GM18519 (cell line): ENCODE measurements at regions not wholly inside any gene's neighbourhood (a gene's known extent, or its start where the extent isn't known, plus 50 kb on each side); places are given as distances from the start of the nearest gene placed in this dataset.

Experiments
- ATAC-seq: cut with Tn5 transposase; IDR thresholded peaks from one replicate; pipeline ENCODE4 v1.9.1; 2021; ENCODE audit warnings: mild to moderate bottlenecking, moderate library complexity; ENCODE audit not compliant: unreplicated experiment, low FRiP score

DNA sequence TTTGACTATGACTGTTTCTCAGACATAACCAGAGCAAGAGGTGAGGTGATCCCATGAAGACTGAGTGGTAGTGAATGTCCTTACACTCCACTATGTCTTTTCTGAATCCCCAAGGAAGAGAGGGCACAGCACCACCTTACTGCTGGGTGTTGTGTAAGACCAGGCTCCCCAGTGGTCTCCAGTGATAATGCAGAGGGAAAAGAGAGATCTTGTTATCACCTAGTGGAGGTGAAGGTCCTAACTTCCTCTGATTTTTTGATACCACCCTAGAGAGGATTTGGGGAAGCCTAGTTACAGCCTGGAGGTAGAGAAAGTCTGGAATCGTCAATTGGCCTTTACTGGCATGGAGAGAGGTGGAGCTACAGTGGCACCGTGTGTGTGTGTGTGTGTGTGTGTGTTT is 288.0 kb upstream of the BCHE start:
- no peak for ATAC-seq

DNA sequence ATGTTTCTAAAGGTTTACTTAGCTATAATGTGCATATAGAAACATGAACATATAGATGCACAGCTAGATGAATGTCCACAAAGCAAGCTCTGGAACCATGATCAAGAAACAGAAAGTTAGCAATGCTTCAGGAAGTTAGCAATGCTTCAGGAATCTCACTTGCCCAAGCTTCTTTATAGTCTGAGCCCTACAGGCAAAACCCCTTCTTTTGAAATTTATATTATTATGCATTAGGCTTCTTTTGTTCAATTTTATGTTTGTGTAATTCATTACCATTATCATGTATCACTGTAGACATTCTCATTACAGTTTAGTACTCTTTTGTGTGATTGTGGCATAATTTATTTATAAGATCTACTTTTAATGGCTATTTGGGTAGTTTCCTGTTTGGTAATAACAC is 286.4 kb upstream of the BCHE start:
- no peak for ATAC-seq

DNA sequence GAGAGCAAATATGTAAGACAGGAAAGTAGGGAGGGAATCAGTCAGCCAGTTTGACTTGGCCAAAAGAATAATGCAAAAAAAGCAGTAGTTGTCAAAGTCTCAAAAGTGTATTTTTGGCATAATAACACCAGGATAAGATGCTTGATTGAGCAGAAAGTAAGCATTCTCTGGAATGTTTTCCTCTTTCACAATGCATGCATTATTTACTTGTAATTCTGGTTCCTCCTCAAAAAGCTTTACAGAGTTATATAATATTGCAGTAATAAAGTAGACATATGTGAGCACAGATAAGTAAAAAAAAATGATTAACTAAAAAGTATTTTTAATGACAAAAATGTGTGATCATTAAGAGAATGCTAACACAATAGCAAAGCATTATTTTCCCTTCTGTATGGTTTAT is 285.9 kb upstream of the BCHE start:
- no peak for ATAC-seq

DNA sequence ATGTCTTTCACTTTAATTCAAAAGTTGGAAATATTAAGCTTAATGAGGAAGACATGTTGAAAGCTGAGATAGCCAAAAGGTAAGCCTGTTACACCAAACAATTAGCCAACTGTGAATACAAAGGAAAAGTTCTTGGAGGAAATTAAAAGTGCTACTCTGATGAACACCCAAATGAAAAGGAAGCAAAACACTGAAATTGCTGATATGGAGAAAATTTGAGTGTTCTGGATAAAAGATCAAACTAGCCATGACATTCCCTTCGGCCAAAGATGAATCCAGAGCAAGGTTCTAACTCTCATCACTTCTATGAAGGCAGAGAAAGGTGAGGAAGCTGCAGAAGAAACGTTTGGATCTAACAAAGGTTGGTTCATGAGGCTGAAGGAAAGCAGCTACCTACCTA is 280.8 kb upstream of the BCHE start:
- no peak for ATAC-seq

DNA sequence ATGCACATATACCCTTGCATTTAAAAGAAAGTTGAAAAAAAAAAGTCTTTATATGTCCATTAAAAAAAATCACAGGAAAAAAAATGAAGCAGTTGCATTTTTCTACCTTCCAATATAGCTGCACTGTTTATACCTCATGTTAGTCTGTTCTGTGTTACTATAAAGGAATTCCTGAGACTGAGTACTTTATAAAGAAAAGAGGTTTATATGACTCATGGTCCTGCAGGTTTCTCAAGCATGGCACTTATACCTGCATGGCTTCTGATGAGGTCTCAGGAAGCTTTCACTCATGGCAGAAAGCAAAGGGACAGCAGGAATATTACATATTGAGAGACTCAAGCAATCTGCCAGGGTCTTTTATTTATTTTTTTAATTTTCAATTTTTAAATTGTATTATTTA is 277.2 kb upstream of the BCHE start:
- ATAC-seq, result no peak

DNA sequence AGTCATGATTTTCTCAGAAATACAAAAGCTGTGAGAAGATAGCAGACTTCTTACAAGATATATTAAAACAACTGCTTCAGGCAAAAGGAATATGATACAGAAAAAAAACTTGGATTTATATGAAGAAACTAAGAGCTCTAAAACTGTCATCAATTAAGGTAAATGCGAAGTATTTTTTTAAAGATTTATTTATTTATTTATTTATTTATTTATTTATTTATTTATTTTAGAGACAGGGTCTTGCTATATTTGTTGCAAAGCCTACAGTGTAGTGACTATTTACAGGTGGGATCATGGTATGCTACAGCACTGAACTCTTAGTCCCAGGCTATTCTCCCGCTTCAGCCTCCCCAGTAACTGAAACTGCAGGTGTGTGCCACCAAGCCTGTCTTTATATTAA is 274.3 kb upstream of the BCHE start:
- no peak for ATAC-seq

DNA sequence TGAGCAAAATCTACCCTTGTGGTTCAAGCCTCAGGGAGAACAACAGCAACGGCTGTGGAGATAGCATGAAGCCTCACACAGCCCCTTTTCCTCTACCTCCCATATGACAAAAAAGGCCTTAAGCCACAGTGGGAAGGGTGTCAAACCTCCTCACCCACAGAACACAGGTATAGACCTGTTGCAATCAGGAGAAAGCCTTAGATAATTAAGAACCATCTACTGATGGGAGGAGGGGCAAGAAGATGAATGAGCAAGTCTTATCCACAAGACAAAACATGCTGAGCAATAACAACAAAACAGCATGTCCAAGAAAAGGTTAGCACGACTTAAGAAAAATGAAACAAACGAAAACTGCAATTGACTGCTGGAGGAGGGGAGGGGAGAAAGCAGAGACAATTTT is 272.9 kb upstream of the BCHE start:
- ATAC-seq, result no peak

DNA sequence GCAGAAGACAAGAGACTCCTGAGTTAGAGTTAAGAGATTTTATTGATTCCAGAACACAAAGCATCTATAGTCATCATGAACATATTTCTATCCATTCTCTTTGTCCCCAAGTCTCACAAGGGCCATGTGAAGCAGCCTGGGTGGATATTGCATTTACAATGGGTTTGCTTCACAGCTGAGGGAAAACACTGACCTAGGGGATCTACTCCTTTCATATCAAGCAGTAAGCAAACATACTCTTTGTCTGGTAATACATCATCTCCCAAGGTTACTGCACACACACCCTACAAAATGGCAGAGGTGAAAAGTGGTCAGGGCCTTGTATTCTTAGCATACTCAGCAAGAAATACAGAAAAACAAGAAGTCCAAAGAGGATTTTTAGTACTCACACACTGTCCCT is 267.7 kb upstream of the BCHE start:
- ATAC-seq, result no peak

DNA sequence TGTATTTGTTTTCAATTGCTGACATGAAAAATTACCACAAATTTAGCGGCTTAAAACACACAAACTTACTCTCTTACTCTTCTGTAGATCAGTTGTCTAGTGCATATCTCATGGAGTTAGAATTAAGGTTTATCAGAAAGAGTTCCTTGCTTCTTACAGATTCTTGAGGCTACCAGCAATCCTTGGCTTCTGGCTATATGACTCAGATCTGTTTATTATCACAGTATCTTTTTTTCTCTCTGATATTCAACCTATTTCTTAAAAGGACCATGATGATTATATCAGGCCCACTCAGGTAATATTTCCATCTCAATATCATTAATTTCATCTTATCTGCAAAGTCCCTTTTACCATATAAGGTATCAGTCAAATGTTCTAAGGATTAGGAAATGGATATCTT is 263.5 kb upstream of the BCHE start:
- ATAC-seq, result no peak

DNA sequence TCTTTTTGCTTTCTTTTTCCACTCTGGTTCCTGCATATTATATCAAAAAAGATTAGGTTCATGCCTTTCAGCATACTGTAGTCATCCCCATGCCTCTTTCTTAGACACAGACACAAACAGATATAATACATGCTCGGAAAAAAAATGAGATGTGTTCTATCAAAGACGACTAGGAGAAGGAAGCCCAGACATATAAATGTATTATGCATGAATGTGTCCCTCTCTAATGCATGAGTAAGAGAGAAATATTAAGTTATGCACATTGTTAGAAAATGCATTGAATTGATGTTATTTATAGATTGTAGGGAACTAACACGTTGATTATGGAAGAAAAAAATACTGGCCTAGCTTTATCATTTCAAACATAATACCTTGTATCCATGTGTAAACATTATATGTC is 252.4 kb upstream of the BCHE start:
- ATAC-seq, result no peak

DNA sequence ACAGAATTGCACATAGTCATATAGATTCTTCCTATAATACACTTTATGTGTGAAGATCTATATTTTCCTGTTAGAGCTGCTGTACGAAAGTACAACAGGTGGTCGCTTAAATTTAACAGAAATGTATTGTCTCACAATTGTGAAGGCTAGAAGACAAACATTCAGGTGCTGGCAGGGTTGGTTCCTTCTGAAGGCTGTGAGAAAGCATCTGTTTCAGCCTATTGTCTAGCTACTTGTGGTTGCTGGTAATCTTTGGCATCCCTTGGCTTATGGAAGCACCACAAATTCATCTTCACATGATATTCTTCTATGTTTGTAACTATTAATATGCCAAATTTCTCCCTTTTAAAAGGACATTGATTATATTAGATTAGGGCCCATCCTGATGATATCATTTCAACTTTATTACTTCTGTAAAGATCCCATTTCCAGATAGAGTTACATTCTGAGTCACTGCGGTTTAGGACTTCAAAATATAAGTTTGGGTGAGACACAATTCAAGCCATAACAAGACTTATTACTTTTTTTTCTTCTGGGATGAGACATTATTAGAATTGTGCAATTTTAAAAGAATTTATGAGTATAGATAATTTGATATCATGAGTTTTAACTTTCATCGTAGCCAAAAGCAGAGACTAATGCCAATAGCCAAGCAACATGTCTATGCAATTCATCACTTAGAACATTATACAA is 248.1 kb upstream of the BCHE start:
- no peak for ATAC-seq

DNA sequence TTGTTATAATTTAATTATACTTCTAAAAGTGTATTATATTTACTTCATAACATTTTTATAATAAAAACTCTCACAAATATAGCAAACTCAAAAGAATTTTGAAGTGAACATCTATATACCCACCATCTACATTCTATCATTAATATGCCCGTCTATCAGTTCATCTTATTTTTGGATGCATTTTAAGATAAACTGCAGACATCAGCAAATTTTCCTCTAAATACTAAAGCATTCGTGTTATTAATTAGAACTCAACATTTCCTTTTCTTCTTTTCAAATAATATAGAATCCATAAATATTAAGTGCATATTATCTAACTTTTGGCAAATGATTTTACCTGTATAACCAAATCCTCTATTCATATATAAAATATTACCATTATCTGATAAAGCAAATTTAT is 242.9 kb upstream of the BCHE start:
- no peak for ATAC-seq

DNA sequence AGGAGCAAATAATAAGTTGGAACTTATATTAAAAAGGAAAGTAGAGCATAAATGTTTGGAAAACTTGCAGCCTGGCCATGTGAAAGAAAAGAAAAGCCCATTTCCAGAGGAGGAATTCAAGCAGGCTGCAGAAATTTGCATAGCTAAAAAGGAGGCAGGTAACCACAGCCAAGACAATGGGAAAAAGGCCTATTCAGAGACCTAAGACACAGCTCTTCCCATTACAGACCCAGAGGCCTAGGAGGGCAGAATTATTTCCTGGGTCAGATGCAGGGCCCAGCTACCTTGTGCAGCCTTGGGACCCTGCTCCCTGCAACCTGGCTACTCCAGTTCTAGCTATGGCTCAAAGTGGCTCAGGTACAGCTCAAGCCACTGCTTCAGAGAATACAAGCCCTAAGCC is 234.6 kb upstream of the BCHE start:
- ATAC-seq, result no peak

DNA sequence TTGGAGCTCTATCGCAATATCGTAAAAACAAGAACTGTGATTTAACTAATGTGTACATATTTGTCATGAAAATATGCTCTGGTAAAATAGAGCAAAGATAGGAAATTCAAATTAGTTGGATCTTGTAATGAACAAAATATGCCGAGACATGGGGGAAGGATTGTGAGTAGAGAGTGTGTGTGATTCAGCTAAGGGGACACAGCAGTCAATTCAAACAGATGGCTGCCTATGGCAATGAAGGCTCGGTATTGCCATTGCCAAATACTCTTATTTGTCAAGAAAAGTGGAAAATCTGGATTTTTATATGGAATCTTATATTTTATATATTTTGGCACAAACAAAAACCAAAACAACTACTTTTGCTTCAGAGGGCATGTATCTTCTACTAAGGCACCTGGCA is 227.3 kb upstream of the BCHE start:
- no peak for ATAC-seq

DNA sequence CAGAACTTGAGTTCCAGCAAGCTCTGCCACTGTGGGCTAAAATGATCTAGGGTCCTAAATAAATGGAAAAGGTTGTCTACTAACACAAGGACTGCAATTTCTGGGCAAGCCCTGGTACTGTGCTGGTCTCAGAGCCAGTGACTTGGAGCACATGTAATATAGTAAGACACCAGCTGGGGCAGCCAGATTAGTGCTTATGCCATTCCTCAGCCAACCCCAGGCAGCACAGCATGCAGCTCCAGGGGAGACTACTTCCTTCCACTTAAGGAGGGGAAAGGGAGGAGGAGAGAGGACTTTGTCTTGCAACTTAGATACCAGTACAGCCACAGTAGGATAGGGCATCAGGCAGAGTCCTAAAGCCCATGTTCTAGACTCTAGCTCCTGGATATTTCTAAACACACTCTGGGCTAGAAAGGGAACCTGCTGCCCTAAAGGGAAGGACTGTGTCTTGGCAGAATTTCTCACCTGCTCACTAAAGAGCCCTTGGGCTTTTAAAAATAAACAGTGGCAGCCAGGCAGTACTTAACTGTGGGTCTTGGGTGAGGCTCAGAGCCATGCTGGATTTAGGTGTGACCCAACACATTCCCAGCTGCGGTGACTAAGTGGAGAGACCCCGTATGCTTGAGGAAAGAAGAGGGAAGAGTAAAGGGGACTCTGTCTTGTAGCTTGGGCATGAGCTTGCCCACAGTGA is 223.7 kb upstream of the BCHE start:
- ATAC-seq, result no peak

DNA sequence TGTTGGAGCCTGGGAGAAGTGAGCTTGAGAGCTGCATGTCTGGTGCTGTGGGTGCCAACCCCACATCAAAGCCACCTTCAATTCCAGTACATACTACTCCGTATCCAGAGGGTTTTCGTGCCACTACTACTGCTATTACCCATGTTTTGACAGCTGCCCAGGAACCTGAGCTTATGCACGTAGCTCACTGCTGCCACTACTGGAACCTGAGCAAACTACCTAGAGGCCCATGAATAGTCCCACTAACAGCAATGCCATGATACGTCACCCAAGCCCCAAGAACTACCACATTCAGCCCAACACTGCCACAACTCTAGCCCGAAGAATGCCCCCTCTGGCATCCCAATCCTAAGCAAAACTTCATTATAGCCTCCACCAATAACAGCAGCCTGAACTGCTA is 215.2 kb upstream of the BCHE start:
- ATAC-seq, result no peak

DNA sequence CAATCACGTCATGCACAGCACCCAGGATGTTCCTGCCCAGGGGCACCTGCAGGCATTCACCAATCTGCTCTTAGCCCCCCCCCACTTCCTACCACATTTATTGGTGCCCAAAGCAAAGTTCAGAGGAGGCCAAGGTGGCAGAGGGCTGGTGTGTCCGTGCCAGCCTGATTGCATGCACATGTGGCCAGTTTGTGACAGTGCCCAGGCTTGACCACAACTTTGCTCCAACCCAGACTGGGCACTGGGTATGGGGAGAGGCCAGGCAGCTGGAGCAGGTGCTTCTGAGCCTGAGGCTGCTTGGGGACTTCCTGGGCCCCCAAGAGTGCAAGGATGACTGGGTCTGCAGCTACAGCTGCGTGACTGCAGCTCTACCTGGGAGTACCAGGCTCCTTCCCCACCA is 192.3 kb upstream of the BCHE start:
- no peak for ATAC-seq

DNA sequence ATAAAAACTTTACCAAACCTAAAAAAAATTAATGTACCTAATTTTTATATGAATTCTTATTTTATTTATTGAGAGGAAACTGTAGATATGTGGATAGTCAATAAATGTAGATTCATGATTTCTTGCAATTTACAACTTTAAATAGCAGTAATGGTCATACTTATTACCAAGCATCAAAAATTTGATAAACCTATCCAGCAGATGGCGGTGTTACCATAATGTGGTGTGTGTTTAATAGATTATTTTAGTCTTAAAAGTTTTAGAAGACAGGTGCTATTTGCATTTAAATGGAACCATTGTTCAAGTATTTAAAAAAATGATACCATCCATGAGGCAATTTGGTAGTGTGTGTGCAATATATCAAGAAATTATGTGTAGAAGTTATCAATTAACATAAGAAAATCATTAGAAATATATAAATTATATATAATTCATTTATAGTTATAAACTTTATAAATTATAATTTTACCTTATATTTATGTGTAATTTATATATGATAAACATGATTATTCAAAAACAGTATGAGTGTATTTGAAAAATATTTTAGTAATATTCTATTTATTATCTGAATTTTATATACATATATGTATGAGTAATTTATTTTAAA is 176.0 kb upstream of the BCHE start:
- peak; percentile 68 for ATAC-seq

DNA sequence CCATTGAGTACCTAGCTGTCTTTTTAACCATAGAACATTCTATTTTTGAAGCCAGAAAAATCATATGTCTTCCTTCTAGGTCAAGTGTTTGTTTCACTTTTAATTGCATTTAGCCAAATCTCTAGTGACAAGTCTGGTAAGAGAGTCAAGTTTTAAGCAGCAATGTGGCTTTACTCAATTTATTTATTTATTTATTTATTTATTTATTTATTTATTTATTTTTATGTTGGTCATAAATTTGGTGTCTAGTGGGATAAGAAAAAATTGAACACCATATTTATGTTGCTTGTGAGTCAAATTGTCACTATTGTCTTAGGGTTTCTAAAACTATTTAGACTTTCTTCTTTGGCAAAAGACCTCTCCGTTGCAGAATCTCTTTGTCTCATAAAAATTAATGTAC is 174.5 kb upstream of the BCHE start:
- ATAC-seq, result no peak

DNA sequence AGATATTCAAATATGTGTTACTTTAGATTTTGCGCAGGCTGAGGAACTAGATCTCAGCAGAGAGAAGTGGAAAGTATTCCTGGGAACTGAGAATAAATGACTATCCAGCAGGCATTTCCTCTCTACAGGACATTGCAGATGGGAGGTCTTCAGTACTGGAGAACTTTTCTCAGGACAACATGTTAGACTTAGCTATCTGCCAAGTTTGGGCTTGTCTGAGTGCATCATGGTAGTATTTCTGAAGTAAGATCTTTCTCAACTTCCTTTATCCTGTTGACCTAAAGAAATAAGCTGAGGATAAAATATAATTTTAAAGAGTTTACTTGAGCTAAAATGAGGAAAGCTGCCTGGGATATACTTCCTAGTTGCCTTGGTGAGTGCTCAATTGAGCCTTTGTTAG is 167.9 kb upstream of the BCHE start:
- ATAC-seq, result no peak

DNA sequence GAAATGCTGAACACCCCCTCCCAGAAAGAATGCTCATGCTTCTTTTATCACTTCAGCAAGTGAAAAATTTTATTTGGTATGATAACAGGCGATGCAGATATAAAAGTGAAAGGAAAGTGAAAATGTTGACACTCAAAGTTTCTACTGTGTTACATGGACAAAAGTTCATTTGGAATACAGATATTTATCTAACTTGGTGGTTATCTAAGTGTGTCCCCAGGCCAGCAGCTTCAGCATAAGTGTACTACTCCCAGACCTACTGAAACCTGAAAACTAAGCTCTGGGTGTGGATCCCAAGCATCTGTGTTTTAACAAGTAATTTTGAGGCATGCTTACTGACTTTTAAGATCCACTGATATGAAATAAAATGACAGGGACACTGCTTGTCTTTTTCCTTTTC is 157.1 kb upstream of the BCHE start:
- ATAC-seq, result no peak

DNA sequence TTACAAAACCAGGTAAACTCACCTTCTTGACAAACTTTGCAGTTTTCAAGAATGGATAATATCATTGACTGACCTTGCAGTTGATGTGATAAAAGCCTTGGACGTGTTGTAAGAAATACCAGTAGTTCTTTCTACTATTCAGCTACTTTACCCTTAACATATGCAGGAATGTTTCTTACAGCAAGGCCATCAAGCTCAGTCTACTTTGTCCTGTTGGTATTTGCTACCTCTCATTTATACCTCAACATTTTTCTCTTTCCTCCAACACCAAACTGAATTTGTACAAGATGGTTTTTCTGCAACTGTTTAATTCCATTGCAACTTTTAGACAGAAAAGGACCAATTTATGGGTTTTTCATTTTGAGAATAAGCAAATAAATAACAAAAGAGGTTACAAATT is 147.4 kb upstream of the BCHE start:
- ATAC-seq, result no peak
